GM23248 (cell line): ENCODE measurements at regions not wholly inside any gene's neighbourhood (a gene's known extent, or its start where the extent isn't known, plus 50 kb on each side); places are given as distances from the start of the nearest gene placed in this dataset.

Experiments used
- EZH2 ChIP-seq: fragments of 200-600 bp; sonication (generic); IDR thresholded peaks from 2 replicates; pipeline ENCODE4 v1.6.1; 2018; ENCODE audit warnings: antibody characterized with exemption, mild to moderate bottlenecking; ENCODE audit not compliant: insufficient read depth, poor library complexity, severe bottlenecking
- EZH2phosphoT487 ChIP-seq: fragments of 200-600 bp; sonication (generic); IDR thresholded peaks from 2 replicates; pipeline ENCODE4 v1.6.1; 2018; ENCODE audit warnings: antibody characterized with exemption, moderate library complexity, mild to moderate bottlenecking, low read depth; ENCODE audit not compliant: insufficient read depth

GRCh38 chr1:4394366-4394765 is 260.0 kb upstream of the AJAP1 start:
- TF ChIP-seq EZH2phosphoT487 (no peak), EZH2 (no peak)
